ENCODE measurements at regions not wholly inside any gene's neighbourhood (a gene's known extent, or its start where the extent isn't known, plus 50 kb on each side); places are given as distances from the start of the nearest gene placed in this dataset.

DNA sequence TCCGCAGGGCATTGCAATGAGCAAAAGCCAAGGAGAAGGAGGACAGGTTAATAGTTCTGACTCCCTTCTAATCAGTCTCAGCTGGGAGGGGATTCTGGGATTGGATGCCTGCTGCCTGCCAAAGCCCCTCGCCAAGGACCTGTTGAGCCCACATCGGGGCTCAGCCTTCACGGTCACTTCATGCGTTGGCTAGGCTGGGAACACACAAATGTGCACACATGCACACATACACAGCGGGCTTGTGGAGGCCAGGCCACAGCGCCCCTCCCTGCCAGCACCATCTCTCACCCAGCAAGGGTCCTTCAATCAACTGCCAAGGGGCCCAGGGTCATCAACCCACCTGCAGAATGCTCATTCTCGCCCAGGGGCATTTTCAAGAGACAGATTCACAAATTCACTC is 113.9 kb downstream of the C5orf15 start:
- ATAC-seq: no peak
- no peak for DNase-seq (ENCODE audit: low read depth, low spot score)
- in situ Hi-C loops (cut with HindIII; ENCODE audit: low pct_unique_long_range_greater_than_20kb, low sequenced_read_pairs) (no loop called here), intact Hi-C loops (cut with micrococcal nuclease; ENCODE audit: unreplicated experiment) (no loop called here)
- CTCF ChIA-PET: no interaction called here
- H3K27ac ChIP-seq (ENCODE audit: low read length): no peak overlapping the region
- no peaks in the 10 kb centered on the region for H3K4me1 ChIP-seq (ENCODE audit: control insufficient read depth, insufficient read depth, low read length)
- no peaks in the 10 kb centered on the region for H3K36me3 ChIP-seq (ENCODE audit: control insufficient read depth, insufficient read depth, low read length)
- H3K4me3 ChIP-seq (ENCODE audit: low read depth in 2 of 2, low read length in 2 of 2): no peak overlapping the region
- no TSS peak for BruUV-seq (replicated peaks)
- H3K27me3 ChIP-seq (ENCODE audit: control insufficient read depth, insufficient read depth, low read length): peaks cover 2% of the 10 kb centered on the region
- TF ChIP-seq POLR2AphosphoS5 (IDR thresholded peaks at IDR 0.05; ENCODE audit: low read depth, low read length): no peak
- no peak for TF ChIP-seq SIN3A (IDR thresholded peaks at IDR 0.05; ENCODE audit: borderline replicate concordance, insufficient read depth, low read depth, low read length)
- TF ChIP-seq, protein P1, sequence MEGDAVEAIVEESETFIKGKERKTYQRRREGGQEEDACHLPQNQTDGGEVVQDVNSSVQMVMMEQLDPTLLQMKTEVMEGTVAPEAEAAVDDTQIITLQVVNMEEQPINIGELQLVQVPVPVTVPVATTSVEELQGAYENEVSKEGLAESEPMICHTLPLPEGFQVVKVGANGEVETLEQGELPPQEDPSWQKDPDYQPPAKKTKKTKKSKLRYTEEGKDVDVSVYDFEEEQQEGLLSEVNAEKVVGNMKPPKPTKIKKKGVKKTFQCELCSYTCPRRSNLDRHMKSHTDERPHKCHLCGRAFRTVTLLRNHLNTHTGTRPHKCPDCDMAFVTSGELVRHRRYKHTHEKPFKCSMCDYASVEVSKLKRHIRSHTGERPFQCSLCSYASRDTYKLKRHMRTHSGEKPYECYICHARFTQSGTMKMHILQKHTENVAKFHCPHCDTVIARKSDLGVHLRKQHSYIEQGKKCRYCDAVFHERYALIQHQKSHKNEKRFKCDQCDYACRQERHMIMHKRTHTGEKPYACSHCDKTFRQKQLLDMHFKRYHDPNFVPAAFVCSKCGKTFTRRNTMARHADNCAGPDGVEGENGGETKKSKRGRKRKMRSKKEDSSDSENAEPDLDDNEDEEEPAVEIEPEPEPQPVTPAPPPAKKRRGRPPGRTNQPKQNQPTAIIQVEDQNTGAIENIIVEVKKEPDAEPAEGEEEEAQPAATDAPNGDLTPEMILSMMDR (IDR thresholded peaks at IDR 0.05): no peak
- TF ChIP-seq TCF7L2 (IDR thresholded peaks at IDR 0.05; ENCODE audit: low read depth, low read length): no peak
- TF ChIP-seq, protein P2, sequence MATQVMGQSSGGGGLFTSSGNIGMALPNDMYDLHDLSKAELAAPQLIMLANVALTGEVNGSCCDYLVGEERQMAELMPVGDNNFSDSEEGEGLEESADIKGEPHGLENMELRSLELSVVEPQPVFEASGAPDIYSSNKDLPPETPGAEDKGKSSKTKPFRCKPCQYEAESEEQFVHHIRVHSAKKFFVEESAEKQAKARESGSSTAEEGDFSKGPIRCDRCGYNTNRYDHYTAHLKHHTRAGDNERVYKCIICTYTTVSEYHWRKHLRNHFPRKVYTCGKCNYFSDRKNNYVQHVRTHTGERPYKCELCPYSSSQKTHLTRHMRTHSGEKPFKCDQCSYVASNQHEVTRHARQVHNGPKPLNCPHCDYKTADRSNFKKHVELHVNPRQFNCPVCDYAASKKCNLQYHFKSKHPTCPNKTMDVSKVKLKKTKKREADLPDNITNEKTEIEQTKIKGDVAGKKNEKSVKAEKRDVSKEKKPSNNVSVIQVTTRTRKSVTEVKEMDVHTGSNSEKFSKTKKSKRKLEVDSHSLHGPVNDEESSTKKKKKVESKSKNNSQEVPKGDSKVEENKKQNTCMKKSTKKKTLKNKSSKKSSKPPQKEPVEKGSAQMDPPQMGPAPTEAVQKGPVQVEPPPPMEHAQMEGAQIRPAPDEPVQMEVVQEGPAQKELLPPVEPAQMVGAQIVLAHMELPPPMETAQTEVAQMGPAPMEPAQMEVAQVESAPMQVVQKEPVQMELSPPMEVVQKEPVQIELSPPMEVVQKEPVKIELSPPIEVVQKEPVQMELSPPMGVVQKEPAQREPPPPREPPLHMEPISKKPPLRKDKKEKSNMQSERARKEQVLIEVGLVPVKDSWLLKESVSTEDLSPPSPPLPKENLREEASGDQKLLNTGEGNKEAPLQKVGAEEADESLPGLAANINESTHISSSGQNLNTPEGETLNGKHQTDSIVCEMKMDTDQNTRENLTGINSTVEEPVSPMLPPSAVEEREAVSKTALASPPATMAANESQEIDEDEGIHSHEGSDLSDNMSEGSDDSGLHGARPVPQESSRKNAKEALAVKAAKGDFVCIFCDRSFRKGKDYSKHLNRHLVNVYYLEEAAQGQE (IDR thresholded peaks at IDR 0.05; ENCODE audit: insufficient read depth in 1 of 2, low read depth in 2 of 2, low read length in 1 of 2): no peak
- H3K9me3 ChIP-seq (ENCODE audit: control insufficient read depth, insufficient read depth, low read depth, low read length): no peaks in the 10 kb centered on the region
- POLR2A ChIA-PET: no interaction called here

DNA sequence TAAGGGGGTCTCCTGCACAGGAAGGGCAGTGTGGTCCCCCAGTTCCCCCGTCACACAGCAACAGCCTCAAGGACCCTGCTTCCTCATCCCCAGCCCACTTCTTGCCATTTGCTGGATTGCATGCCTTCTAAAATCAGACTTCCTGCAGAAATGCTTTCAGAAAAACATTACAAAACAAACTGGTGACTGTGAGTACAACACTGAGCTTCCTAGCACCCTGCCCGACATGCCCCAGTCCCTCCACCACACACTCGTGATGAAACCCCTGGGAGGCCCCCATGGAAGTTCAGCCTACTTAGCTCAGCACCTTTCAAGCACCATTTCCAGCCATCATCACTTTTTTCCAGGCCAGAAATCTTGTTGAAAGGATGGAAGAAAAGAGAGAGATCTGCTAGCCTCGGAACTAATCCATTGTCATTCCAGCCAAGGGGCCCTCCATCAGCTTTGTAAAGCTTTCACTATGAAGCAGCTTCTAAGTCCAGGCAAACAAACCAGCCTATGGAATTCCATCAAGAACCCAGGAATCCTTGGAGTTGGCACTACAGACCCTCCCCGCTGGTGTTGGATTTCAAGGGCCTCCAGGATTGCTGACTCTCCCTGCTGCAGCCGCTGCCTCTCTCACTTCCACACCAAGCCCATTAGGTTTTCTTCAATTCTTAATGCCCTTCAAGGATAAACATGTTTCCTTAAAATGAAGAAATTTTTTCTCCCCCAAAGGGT is 114.6 kb downstream of the C5orf15 start:
- in situ Hi-C loops (cut with HindIII; ENCODE audit: low pct_unique_long_range_greater_than_20kb, low sequenced_read_pairs): no loop called here
- intact Hi-C loops (cut with micrococcal nuclease; ENCODE audit: unreplicated experiment): no loop called here
- Histone ChIP-seq H3K27me3 (ENCODE audit: control insufficient read depth, insufficient read depth, low read length) (peaks cover 2% of the 10 kb centered on the region), H3K36me3 (ENCODE audit: control insufficient read depth, insufficient read depth, low read length) (no peaks in the 10 kb centered on the region), H3K4me1 (ENCODE audit: control insufficient read depth, insufficient read depth, low read length) (no peaks in the 10 kb centered on the region), H3K27ac (ENCODE audit: low read length) (no peak overlapping the region), H3K9me3 (ENCODE audit: control insufficient read depth, insufficient read depth, low read depth, low read length) (no peaks in the 10 kb centered on the region), H3K4me3 (ENCODE audit: low read depth in 2 of 2, low read length in 2 of 2) (no peak overlapping the region)
- DNase-seq (ENCODE audit: low read depth, low spot score) (no peak), ATAC-seq (no peak)
- POLR2A ChIA-PET: no interaction called here
- CTCF ChIA-PET: no interaction called here
- BruUV-seq (replicated peaks): no TSS peak
- no peak for TF ChIP-seq TCF7L2 (IDR thresholded peaks at IDR 0.05; ENCODE audit: low read depth, low read length)
- TF ChIP-seq POLR2AphosphoS5 (IDR thresholded peaks at IDR 0.05; ENCODE audit: low read depth, low read length): no peak
- no peak for TF ChIP-seq SIN3A (IDR thresholded peaks at IDR 0.05; ENCODE audit: borderline replicate concordance, insufficient read depth, low read depth, low read length)
- TF ChIP-seq, protein P1 (IDR thresholded peaks at IDR 0.05): no peak
- TF ChIP-seq, protein P2 (IDR thresholded peaks at IDR 0.05; ENCODE audit: insufficient read depth in 1 of 2, low read depth in 2 of 2, low read length in 1 of 2): no peak

All from Panc1 (cell line).